MG63 (cell line): ENCODE measurements at regions not wholly inside any gene's neighbourhood (a gene's known extent, or its start where the extent isn't known, plus 50 kb on each side); places are given as distances from the start of the nearest gene placed in this dataset.

Experiments
- DNase-seq: peaks from one replicate; pipeline ENCODE4 v3.0.0-alpha.2; 2020
- H3K27me3 ChIP-seq: fragments of 250-450 bp; sonication (Bioruptor Pico); 2 replicates; pipeline ENCODE4 v1.5.1; 2020; ENCODE audit warnings: mild to moderate bottlenecking, moderate library complexity
- H3K36me3 ChIP-seq: fragments of 250-450 bp; sonication (Bioruptor Pico); 2 replicates; pipeline ENCODE4 v1.5.1; 2020; ENCODE audit warnings: mild to moderate bottlenecking, moderate library complexity
- H3K4me3 ChIP-seq: fragments of 250-450 bp; sonication (Bioruptor Pico); 2 replicates; pipeline ENCODE4 v1.5.1; 2020; ENCODE audit warnings: mild to moderate bottlenecking, moderate library complexity
- H3K9me3 ChIP-seq: fragments of 250-450 bp; sonication (Bioruptor Pico); 2 replicates; pipeline ENCODE4 v1.5.1; 2020; ENCODE audit warnings: mild to moderate bottlenecking, moderate library complexity

DNA sequence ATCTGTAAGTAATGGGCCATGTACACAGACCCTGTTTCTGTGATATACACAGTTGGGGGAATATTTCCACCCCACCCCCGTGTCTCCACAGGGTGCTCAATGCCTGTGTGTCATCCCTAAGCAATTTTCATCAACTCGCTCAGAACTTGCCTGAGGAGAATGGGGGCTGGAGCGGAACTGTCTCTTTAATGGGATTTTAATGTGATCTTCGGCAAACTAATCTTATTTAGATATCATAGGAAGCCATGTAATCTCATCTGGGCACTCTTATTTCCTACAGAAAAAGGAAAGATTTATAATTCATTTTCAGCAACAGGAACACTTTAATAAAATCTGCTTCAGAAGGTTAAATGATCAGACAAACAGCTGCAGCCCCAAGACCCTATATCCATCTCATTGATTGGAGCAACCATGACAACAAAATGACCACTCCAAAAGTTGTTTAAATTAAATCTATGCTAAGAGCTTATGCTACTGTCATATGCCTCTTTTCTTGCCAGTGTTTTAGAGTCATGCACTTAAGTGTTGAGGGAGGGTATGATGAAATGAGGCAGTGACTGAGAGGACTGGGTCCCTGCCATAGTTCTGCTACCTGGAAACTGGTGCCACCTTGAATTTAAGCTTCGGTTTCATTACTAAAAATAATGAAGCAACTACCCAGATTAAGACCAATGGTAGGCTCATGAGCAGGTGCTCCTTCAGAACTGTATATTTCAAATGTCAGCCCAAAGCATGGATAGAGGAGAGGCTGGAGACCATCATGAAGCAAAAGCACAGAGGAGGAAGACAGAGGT, 183.1 kb upstream of the DDX18 start:
- Histone ChIP-seq H3K36me3 (no peaks in the 10 kb centered on the region), H3K27me3 (no peaks in the 10 kb centered on the region; the same call in none of the 2 replicates), H3K9me3 (no peaks in the 10 kb centered on the region), H3K4me3 (no peak overlapping the region)
- DNase-seq: no peak

DNA sequence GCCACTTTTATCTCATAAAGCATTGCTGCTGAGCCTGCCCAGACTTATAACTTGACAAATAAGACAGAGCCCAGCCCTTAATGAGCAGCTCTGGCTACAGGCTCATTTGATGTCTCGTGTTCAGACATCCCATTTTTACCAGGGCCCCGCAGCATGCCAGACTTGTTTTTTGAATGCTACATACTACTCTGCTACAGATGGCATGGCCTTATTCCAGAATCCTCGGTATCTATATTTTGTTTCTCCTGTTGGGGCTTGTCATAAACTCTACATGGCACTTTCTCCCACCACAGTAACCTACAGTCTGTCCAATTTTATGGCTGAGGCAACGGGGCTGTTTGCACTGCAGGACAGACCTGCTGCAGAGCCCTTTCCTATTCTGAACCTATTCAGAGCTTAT, 179.0 kb upstream of the DDX18 start:
- Histone ChIP-seq H3K9me3 (no peaks in the 10 kb centered on the region), H3K36me3 (no peaks in the 10 kb centered on the region), H3K4me3 (no peak overlapping the region), H3K27me3 (no peaks in the 10 kb centered on the region; the same call in none of the 2 replicates)
- DNase-seq: no peak

GRCh38 chr2:117639401-117639800, 175.1 kb upstream of the DDX18 start:
- no peaks in the 10 kb centered on the region; the same call in 1 of the 2 replicates for H3K27me3 ChIP-seq
- H3K9me3 ChIP-seq: no peaks in the 10 kb centered on the region
- DNase-seq: no peak
- no peak overlapping the region for H3K4me3 ChIP-seq
- H3K36me3 ChIP-seq: no peaks in the 10 kb centered on the region

DNA sequence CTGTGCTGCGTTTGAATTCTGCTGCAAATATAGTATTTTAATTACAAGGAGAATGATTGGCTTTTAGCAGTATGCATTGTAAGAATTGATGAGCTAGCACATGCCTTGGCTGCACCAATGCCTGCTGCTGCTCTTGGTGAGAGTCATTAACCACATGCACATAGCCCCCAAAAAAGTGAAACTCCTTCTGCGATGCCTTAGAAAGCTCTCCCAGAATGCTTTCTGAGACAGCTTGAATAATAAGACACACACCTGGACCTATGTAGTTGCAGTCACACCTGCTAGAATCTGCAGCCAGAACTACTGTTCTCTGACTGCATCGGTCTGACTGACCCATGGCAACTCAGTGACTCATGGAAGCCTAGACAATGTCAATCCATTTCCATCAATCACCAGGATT, 170.1 kb upstream of the DDX18 start:
- Histone ChIP-seq H3K4me3 (no peak overlapping the region), H3K27me3 (no peaks in the 10 kb centered on the region), H3K9me3 (no peaks in the 10 kb centered on the region), H3K36me3 (no peaks in the 10 kb centered on the region)
- no peak for DNase-seq

DNA sequence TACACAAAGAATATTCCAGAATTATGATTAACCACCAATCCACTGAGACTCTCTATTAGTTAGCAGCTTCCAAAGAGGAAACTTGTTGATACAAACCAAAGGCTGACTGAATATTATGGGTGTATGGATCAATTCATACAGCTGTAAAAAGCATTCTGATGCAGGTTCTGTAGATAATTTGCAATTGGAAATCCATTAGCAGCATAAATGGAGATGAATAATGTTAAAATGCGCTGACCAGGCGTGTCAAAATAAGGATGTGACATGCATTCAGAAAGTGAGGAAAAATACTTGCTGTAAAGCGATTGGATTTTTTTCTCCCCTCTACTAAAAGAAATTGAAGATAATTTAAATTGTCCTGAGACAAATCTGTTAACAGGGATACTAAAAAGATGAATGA, 169.0 kb upstream of the DDX18 start:
- DNase-seq: no peak
- Histone ChIP-seq H3K27me3 (no peaks in the 10 kb centered on the region), H3K4me3 (no peak overlapping the region)

DNA sequence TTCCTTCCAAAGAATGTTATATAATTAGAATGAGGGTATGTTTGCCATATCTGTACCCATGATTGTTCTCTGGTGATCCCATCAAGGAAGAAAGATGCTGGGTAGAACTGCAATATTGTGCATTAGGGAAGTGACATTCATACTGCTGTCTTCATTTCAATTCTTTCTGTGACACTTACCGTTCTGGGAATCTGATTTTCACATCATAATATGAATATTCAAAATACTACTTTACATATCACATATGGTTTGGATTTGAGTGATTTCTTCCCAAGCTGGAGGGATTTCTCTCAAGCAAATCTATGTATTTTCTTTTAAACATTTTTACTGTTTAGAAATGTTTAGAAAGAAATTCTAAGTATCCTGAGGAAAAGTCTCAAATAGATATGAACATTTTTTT, 168.4 kb upstream of the DDX18 start:
- no peaks in the 10 kb centered on the region for H3K9me3 ChIP-seq
- no peaks in the 10 kb centered on the region for H3K36me3 ChIP-seq
- no peak overlapping the region for H3K4me3 ChIP-seq
- no peaks in the 10 kb centered on the region for H3K27me3 ChIP-seq
- DNase-seq: no peak

More for the DNA sequence above, 169.0 kb upstream of the DDX18 start:
- H3K9me3 ChIP-seq: no peaks in the 10 kb centered on the region
- no peaks in the 10 kb centered on the region for H3K36me3 ChIP-seq

DNA sequence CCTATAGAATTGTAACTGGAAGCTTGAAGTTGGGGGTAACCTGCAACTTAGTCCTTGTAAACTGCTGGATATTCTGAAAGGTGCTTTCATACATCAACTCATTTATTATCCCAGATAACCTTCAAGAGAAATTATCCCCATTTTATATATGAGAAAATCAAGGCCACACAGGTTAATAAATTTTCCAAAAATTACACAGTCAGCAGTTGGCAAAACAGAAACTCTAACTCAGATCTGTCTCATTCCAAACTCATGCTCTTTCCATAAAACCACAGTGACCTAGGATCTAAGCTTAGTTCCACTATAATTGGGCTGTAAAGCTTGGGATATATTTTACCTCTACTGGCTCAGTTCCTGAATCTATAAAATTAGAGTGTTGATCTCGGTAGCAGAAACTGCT, 167.6 kb upstream of the DDX18 start:
- Histone ChIP-seq H3K27me3 (no peaks in the 10 kb centered on the region), H3K36me3 (no peaks in the 10 kb centered on the region), H3K4me3 (no peak overlapping the region), H3K9me3 (no peaks in the 10 kb centered on the region)
- no peak for DNase-seq

DNA sequence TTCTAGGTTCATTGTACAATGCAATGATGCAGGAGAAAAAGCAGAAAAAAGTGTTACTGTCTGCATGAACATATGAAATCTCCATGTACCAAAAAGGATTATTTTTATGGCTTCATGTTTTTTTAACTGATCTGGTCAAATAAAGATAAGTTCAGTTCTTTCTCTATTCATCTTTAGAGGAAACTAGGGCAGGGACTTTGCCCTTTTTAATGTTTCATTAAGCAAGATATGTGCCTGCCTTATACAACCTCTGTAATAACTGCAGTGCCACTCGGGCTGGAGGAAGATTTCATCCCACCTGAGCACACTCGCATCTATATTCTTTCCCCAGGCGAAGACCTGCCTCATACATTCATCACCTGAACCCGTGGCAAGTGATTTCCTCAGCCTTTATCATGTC, 157.9 kb upstream of the DDX18 start:
- no peaks in the 10 kb centered on the region for H3K9me3 ChIP-seq
- H3K27me3 ChIP-seq: peaks cover 6% of the 10 kb centered on the region; the same call in 1 of the 2 replicates
- no peaks in the 10 kb centered on the region for H3K36me3 ChIP-seq
- no peak overlapping the region for H3K4me3 ChIP-seq
- DNase-seq: no peak

- no peaks in the 10 kb centered on the region for H3K9me3 ChIP-seq
Observed at GRCh38 chr2:117661619-117662018, 152.9 kb upstream of the DDX18 start.

DNA sequence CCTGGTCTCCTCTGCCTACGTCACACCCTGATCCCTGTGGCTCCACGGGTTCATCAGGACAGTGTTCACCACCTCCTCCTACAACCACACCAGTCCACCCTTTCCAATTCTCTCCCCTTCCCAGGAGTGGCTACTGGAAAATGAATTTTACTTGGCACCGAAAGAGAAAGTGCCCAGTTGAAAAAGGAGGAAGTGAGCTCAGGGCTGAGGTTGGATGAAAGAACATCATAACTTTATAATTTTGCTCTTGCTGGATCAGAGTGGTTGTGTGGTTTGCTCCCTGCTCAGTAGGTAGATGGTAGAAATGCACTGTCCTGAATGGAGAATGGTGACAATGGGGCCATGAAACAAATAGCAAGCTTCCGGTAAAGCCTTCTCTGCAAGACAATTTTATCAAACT, 140.3 kb upstream of the DDX18 start:
- peak overlapping the region; percentile 39 for H3K4me3 ChIP-seq
- H3K9me3 ChIP-seq: peaks cover 7% of the 10 kb centered on the region
- H3K27me3 ChIP-seq: no peaks in the 10 kb centered on the region
- H3K36me3 ChIP-seq: no peaks in the 10 kb centered on the region
- DNase-seq: peak; percentile 40

More at GRCh38 chr2:117661619-117662018, 152.9 kb upstream of the DDX18 start:
- Histone ChIP-seq H3K4me3 (no peak overlapping the region), H3K36me3 (no peaks in the 10 kb centered on the region), H3K27me3 (peaks cover 3% of the 10 kb centered on the region; the same call in 1 of the 2 replicates)
- DNase-seq: no peak

DNA sequence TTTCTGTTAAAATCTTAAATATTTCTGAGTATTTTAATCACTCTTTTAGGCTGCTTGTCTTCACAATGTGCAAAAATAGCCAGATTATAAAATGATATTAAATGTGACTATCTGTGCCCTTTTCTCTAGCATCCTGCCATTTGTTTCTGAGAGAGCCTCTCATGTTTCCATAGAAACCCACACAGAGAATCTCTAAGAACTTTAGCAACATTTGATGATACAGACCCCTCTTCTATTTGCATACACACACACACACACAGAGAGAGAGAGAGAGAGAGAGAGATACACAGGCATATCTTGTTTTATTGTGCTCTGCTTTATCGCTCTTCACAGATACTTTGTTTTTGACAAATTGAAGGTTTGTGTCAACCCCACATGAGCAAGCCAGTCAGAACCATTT, 134.5 kb upstream of the DDX18 start:
- no peaks in the 10 kb centered on the region for H3K36me3 ChIP-seq
- no peaks in the 10 kb centered on the region for H3K9me3 ChIP-seq
- H3K4me3 ChIP-seq: no peak overlapping the region
- no peaks in the 10 kb centered on the region for H3K27me3 ChIP-seq
- DNase-seq: no peak

DNA sequence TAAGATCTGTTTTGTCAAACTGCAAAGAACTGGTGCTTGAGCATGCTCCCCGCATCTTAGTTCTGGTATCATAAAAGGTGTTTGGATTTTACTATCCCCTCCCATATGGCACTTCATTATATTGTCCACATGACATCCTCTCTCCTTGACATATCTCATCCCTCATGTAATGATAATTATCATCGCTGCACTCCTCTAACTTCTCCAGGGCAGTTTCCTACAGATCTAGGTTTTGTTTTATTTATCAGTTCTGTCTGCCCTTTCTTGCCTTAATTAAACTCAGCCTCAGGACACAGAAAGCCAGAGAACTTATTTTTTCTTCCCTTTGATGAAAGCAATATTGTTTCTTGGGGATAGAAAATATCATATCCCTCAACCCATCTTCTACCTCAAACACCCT, 129.6 kb upstream of the DDX18 start:
- DNase-seq: no peak
- no peaks in the 10 kb centered on the region for H3K9me3 ChIP-seq
- no peaks in the 10 kb centered on the region for H3K36me3 ChIP-seq
- no peak overlapping the region for H3K4me3 ChIP-seq
- no peaks in the 10 kb centered on the region for H3K27me3 ChIP-seq

GRCh38 chr2:117686699-117687098, 127.8 kb upstream of the DDX18 start:
- H3K9me3 ChIP-seq: no peaks in the 10 kb centered on the region
- H3K36me3 ChIP-seq: no peaks in the 10 kb centered on the region
- H3K4me3 ChIP-seq: no peak overlapping the region
- no peak for DNase-seq
- H3K27me3 ChIP-seq: no peaks in the 10 kb centered on the region

- Histone ChIP-seq H3K4me3 (no peak overlapping the region), H3K36me3 (no peaks in the 10 kb centered on the region), H3K9me3 (no peaks in the 10 kb centered on the region), H3K27me3 (no peaks in the 10 kb centered on the region)
- no peak for DNase-seq
Observed at GRCh38 chr2:117691595-117691994, 122.9 kb upstream of the DDX18 start.

GRCh38 chr2:117692001-117692763, 122.3 kb upstream of the DDX18 start:
- Histone ChIP-seq H3K4me3 (no peak overlapping the region), H3K36me3 (no peaks in the 10 kb centered on the region), H3K9me3 (no peaks in the 10 kb centered on the region), H3K27me3 (no peaks in the 10 kb centered on the region)
- DNase-seq: no peak

DNA sequence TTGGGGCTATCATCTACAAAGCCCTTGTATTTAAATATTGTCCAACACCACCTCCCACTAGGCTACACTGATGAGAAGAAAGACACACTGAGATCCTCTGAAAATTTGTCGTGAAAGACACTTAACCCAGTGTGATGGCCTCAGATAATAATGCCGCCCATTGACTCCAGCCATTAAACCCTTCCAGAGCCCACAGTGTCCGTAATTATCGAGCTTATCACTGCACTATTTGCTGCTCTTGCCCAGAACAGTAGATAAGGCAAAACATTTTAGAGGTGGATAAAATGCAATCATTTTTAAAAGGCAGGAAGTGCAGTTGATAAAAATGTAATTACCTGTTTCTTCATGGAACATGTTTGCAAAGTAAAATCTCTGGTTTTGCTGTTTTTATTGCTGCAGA, 121.3 kb upstream of the DDX18 start:
- Histone ChIP-seq H3K36me3 (no peaks in the 10 kb centered on the region), H3K27me3 (no peaks in the 10 kb centered on the region), H3K4me3 (no peak overlapping the region), H3K9me3 (no peaks in the 10 kb centered on the region)
- DNase-seq: no peak

- H3K4me3 ChIP-seq: no peak overlapping the region
- H3K27me3 ChIP-seq: no peaks in the 10 kb centered on the region
- H3K36me3 ChIP-seq: no peaks in the 10 kb centered on the region
- H3K9me3 ChIP-seq: no peaks in the 10 kb centered on the region
- DNase-seq: no peak
Observed at GRCh38 chr2:117693651-117694050, 120.8 kb upstream of the DDX18 start.

DNA sequence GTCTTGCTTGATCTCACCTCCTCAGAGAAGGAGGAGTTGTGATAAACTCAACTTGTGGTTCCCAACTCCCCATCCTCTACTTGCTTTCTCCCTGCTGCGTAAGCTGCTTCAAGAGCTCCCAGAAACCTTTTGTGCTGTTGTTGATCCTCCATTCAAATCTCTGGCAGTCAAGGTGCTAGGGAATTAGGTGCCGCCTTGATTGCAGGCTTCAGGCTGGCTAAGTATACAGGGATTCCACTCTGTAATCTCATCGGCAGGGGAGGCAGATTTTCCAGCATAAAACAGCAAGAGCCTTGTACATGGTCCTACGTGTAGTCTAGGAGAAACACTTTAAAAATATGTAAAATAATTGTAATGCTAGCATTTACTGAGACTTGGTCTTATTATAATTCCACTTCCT, 116.2 kb upstream of the DDX18 start:
- DNase-seq: no peak
- no peaks in the 10 kb centered on the region for H3K9me3 ChIP-seq
- H3K27me3 ChIP-seq: no peaks in the 10 kb centered on the region
- no peak overlapping the region for H3K4me3 ChIP-seq
- no peaks in the 10 kb centered on the region for H3K36me3 ChIP-seq
